Motor neuron (in vitro differentiated cells): ENCODE measurements at regions not wholly inside any gene's neighbourhood (a gene's known extent, or its start where the extent isn't known, plus 50 kb on each side); places are given as distances from the start of the nearest gene placed in this dataset.
A peak's percentile ranks its signal among the peaks of the same experiment; 100 is the strongest.

Experiments
- ATAC-seq, 8 experiments: fragments of 200-7000 bp; cut with Tn5 transposase; replicated peaks in 6 of 8; 2 replicates each; pipeline ENCODE4 v1.8.0; 2021; ENCODE audit warnings: mild to moderate bottlenecking in 8 of 8, moderate library complexity in 8 of 8
- H3K27ac ChIP-seq, 2 donors: fragments of 250-450 bp; sonication (Bioruptor Pico); 2 replicates each; pipeline ENCODE4 v1.9.0; 2021; ENCODE audit warnings: antibody characterized with exemption in 2 of 2, mild to moderate bottlenecking in 2 of 2, moderate library complexity in 1 of 2
- H3K4me1 ChIP-seq, 2 donors: fragments of 250-450 bp; sonication (Bioruptor Pico); replicated peaks in 1 of 2; 2 replicates each; pipeline ENCODE4 v1.6.1; 2021; ENCODE audit warnings: antibody characterized with exemption in 2 of 2, mild to moderate bottlenecking in 2 of 2, moderate library complexity in 1 of 2
- H3K4me3 ChIP-seq, 5 donors: fragments of 250-450 bp; sonication (Bioruptor Pico); 2 replicates each; pipeline ENCODE4 v1.9.0; 2021; ENCODE audit warnings: antibody characterized with exemption in 5 of 5, mild to moderate bottlenecking in 5 of 5, moderate library complexity in 4 of 5
- WGBS, 10 experiments: fragments of 450-650 bp; shearing (Covaris generic); methylation state at CpG; one replicate each; pipeline ENCODE4 v1.0.0; 2022; 5-methylcytosine and 5-hydroxymethylcytosine counted together
- in situ Hi-C, 9 experiments: fragments of 400-800 bp; cut with MboI; loops; one replicate each; pipeline ENCODE4 v1.15.0; 2021; ENCODE audit warnings: low sequenced_read_pairs in 9 of 9, low pct_unique_long_range_greater_than_20kb in 2 of 9; ENCODE audit not compliant: unreplicated experiment in 9 of 9

GRCh38 chr9:4921449-4921848 lies 63.6 kb upstream of the JAK2 start:
- ATAC-seq: no peak
- H3K27ac ChIP-seq: no peak overlapping the region
- WGBS, 10 experiments: 86 to 100% (median 94%) methylated on average over 1 of the region's 1 CpG; no CpG with 5 or more reads in 4 of the 10 experiments
- no peak overlapping the region for H3K4me3 ChIP-seq
- in situ Hi-C loops: no loop called here
- no peaks in the 10 kb centered on the region for H3K4me1 ChIP-seq

- 40 to 100% (median 90%) methylated on average over 1 to 2 of the region's 2 CpGs; no CpG with 5 or more reads in 2 of the 10 experiments for WGBS, 10 experiments
- H3K27ac ChIP-seq: no peak overlapping the region
- in situ Hi-C loops: no loop called here
- peaks cover 0 to 2% of the 10 kb centered on the region in 2 donors for H3K4me1 ChIP-seq
- ATAC-seq: no peak
- H3K4me3 ChIP-seq: no peak overlapping the region
Observed at GRCh38 chr9:4922101-4922500, 63.0 kb upstream of the JAK2 start.

GRCh38 chr9:4922730-4923129 lies 62.3 kb upstream of the JAK2 start:
- Histone ChIP-seq H3K4me3 (no peak overlapping the region), H3K4me1 (peaks cover 0 to 3% of the 10 kb centered on the region in 2 donors), H3K27ac (no peak overlapping the region)
- WGBS, 10 experiments: 20 to 80% (median 60%) methylated on average over 1 to 2 of the region's 2 CpGs; no CpG with 5 or more reads in 1 of the 10 experiments
- in situ Hi-C loops: no loop called here
- ATAC-seq: no peak

- H3K4me3 ChIP-seq: no peak overlapping the region
- H3K27ac ChIP-seq: no peak overlapping the region
- H3K4me1 ChIP-seq: peaks cover 0 to 3% of the 10 kb centered on the region in 2 donors
- ATAC-seq: no peak
- 57 to 100% (median 77%) methylated on average over 1 of the region's 1 CpG; no CpG with 5 or more reads in 2 of the 10 experiments for WGBS, 10 experiments
- in situ Hi-C loops: no loop called here
Observed at GRCh38 chr9:4923141-4923540, 61.9 kb upstream of the JAK2 start.

GRCh38 chr9:4923580-4924544 lies 61.2 kb upstream of the JAK2 start:
- in situ Hi-C loops: no loop called here
- Histone ChIP-seq H3K4me1 (peaks cover 0 to 3% of the 10 kb centered on the region in 2 donors), H3K4me3 (no peak overlapping the region), H3K27ac (no peak overlapping the region)
- WGBS, 10 experiments: 20 to 79% (median 53%) methylated on average over 1 to 5 of the region's 5 CpGs; no CpG with 5 or more reads in 1 of the 10 experiments
- peak in 2 of 8 experiments; percentile 19 to 41 for ATAC-seq

- no peak overlapping the region for H3K27ac ChIP-seq
- H3K4me3 ChIP-seq: no peak overlapping the region
- peaks cover 0 to 3% of the 10 kb centered on the region in 2 donors for H3K4me1 ChIP-seq
- ATAC-seq: no peak
- 80 to 100% (median 93%) methylated on average over 2 of the region's 2 CpGs; no CpG with 5 or more reads in 3 of the 10 experiments for WGBS, 10 experiments
- in situ Hi-C loops: no loop called here
Observed at GRCh38 chr9:4926239-4926638, 58.8 kb upstream of the JAK2 start.

- 0 to 55% (median 8%) methylated on average over 2 to 4 of the region's 4 CpGs; no CpG with 5 or more reads in 2 of the 10 experiments for WGBS, 10 experiments
- Histone ChIP-seq H3K4me1 (peaks cover 0 to 3% of the 10 kb centered on the region in 2 donors), H3K27ac (no peak overlapping the region), H3K4me3 (no peak overlapping the region)
- in situ Hi-C loops: no loop called here
- peak in 3 of 8 experiments; percentile 65 to 91 (median 90) for ATAC-seq
Observed at GRCh38 chr9:4927043-4927471, 58.0 kb upstream of the JAK2 start.

- Histone ChIP-seq H3K4me1 (peaks cover 0 to 3% of the 10 kb centered on the region in 2 donors), H3K4me3 (no peak overlapping the region), H3K27ac (no peak overlapping the region)
- ATAC-seq: peak in 2 of 8 experiments; percentile 41
- in situ Hi-C loops: no loop called here
- WGBS, 10 experiments: 0 to 100% (median 90%) methylated on average over 1 to 5 of the region's 5 CpGs
Observed at GRCh38 chr9:4927701-4928100, 57.4 kb upstream of the JAK2 start.

DNA sequence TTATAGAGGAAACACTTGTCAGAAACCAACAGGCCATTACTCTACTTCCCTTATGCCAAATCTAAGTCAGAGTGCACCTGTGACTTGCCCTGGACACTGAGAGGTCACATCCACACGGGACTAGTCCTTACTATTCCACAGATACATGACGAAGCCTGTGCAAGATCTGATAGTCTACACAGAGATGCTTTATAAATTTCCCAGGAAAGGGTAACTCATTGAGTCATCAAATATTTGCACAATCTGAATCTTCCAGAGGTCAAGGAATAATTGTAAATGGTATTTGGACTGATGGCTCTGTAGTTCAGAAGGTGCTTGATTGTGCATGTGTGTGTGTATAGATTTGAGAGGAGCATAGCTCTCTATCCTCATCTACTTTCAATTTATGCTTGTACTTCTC lies 55.2 kb upstream of the JAK2 start:
- 50 to 100% (median 76%) methylated on average over 1 to 2 of the region's 2 CpGs; no CpG with 5 or more reads in 2 of the 10 experiments for WGBS, 10 experiments
- Histone ChIP-seq H3K27ac (no peak overlapping the region), H3K4me1 (peaks cover 0 to 3% of the 10 kb centered on the region in 2 donors), H3K4me3 (no peak overlapping the region)
- in situ Hi-C loops: no loop called here
- ATAC-seq: no peak

DNA sequence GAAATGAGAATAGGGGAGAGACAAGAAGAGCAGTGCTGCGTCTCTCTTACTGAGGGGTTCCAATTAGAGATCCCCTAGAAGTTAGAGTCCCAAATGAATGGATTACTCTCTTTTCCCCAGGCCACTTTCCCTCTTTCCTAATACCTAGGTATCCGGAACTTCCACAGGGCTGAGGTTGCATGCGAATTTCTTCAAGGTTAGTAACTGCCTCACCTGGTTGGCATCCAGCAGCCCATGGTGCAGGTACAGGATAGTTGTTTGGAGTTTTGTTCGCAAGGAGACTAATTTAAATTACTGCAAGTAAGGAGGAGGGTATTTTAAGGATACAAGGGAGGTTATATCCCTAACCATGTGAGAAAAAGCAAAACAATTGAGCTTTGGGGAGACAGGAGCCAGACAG lies 52.4 kb upstream of the JAK2 start:
- in situ Hi-C loops: no loop called here
- Histone ChIP-seq H3K4me1 (no peaks in the 10 kb centered on the region), H3K27ac (no peak overlapping the region), H3K4me3 (no peak overlapping the region)
- WGBS, 10 experiments: 71 to 100% (median 100%) methylated on average over 1 to 4 of the region's 4 CpGs; no CpG with 5 or more reads in 1 of the 10 experiments
- no peak for ATAC-seq

- H3K27ac ChIP-seq: no peak overlapping the region
- 60 to 100% (median 86%) methylated on average over 1 to 4 of the region's 4 CpGs; no CpG with 5 or more reads in 1 of the 10 experiments for WGBS, 10 experiments
- in situ Hi-C loops: no loop called here
- no peaks in the 10 kb centered on the region for H3K4me1 ChIP-seq
- no peak for ATAC-seq
- H3K4me3 ChIP-seq: no peak overlapping the region
Observed at GRCh38 chr9:4933177-4933576, 51.9 kb upstream of the JAK2 start.

DNA sequence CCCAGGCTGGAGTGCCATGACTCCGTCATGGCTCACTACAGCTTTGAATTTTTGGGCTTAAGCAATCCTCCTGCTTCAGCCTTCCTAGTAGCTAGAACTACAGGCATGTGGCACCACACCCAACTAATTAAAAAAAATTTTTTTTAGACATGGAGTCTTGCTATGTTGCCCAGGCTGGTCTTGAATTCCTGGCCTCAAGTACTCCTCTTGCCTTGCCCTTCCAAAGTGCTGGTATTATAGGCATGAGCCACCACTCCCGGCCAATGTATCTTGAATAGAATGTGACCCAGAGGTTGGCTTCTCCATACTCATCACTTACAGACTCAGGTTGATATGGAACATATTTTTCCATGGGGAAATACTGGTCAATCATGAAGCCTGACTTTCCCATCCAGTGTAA lies 51.2 kb upstream of the JAK2 start:
- Histone ChIP-seq H3K4me3 (no peak overlapping the region), H3K27ac (no peak overlapping the region), H3K4me1 (no peaks in the 10 kb centered on the region)
- WGBS, 10 experiments: 64 to 100% (median 75%) methylated on average over 1 to 2 of the region's 2 CpGs; no CpG with 5 or more reads in 6 of the 10 experiments
- ATAC-seq: no peak
- in situ Hi-C loops: no loop called here

GRCh38 chr9:4935001-4935672 lies 49.9 kb upstream of the JAK2 start:
- WGBS, 10 experiments: 20 to 90% (median 59%) methylated on average over 1 to 4 of the region's 4 CpGs; no CpG with 5 or more reads in 2 of the 10 experiments
- no peaks in the 10 kb centered on the region for H3K4me1 ChIP-seq
- no peak overlapping the region for H3K4me3 ChIP-seq
- in situ Hi-C loops: no loop called here
- no peak overlapping the region for H3K27ac ChIP-seq
- no peak for ATAC-seq
